NCI-H82 treated with DMSO at 0.1 percent for 48 hours (cell line): ENCODE measurements at regions not wholly inside any gene's neighbourhood (a gene's known extent, or its start where the extent isn't known, plus 50 kb on each side); places are given as distances from the start of the nearest gene placed in this dataset.
"Not testable (repeated sequence)": the region's sequence is repeated elsewhere in the genome, so short reads cannot be mapped to it uniquely, and the experiment has no call there.

Experiments used
- DNase-seq: peaks from one replicate; lab custom pipeline; 2025; ENCODE audit not compliant: unreplicated experiment; lab: John Stamatoyannopoulos, UW

DNA sequence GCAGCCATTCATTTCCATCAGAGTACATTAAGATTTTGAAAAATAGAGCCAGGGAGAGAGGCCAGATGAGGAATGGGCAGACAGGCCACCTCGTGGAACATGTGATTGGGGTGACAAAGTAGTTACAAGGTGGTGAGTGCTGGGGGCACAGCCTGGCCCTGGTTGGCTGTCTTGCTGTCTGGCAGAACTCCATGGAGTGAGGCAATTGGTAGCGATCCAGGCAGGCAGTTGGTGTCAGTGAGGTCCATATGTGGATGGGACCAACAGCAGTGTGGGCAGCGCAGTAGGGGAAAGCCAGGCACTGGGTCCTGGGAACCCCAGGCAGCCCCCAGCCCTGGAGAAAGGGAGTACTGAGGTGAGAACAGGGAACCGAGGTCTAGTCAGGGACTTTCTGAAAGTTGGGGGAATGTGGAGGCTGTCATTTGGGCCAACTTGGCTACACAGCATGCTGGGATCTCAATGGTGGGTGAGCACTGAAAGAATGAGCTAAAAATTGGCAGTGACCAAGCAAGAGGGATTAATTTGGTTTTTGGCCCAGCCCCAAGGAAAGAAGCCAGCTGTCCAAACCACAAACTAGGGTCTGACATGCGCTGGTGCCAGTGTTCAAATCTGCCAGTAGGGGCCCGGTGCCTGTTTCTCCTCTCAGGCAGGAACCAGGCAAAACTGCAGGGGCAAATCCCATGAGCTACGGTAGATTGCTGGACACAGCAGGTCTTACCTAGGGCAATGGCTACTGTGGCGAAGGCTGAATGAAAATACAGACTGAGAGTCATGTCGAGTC, 61.4 kb upstream of the E2F3 start:
- no peak for DNase-seq

DNA sequence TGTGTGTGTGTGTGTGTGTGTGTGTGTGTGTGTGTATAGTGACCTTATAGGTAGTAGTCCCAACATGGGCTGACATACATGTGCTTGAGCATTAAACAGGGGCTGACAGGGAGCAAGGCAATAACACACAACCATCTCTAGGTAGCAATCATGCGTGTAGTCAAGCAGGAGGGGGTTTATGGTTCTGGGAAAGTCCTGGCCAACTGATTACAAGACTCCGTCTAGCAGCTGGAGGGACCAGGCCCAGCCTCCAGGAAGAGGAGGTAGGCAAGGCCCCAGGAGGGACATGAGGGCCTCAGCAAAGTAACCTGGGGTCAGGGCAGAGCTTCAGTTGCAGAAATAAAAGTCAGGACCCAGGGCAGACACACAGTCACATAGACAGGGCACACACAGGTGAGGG, 60.6 kb upstream of the E2F3 start:
- DNase-seq = no peak

DNA sequence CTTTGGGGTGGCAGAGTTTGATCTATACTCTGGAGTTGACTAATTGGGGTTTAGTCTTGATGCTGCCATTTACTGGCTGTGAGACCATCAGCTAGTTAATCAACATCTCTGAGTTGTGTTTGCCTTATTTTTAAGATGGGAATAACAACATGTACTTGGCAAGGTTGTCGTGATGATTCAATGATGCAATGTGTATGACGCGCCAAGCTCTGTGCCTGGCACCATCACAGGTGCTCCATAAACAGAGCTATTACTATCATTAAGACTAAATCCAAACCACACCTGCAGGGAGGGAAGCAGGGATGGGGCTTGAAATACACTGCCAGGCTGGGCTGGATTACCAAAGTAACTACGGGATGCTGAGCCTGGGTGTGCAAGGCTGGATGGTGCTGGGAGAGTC, 60.1 kb upstream of the E2F3 start:
- no peak for DNase-seq

GRCh38 chr6:20346948-20347347, 54.7 kb upstream of the E2F3 start:
- DNase-seq = not testable (repeated sequence)

- no peak for DNase-seq
Observed at GRCh38 chr6:20348041-20348440, 53.6 kb upstream of the E2F3 start.

DNA sequence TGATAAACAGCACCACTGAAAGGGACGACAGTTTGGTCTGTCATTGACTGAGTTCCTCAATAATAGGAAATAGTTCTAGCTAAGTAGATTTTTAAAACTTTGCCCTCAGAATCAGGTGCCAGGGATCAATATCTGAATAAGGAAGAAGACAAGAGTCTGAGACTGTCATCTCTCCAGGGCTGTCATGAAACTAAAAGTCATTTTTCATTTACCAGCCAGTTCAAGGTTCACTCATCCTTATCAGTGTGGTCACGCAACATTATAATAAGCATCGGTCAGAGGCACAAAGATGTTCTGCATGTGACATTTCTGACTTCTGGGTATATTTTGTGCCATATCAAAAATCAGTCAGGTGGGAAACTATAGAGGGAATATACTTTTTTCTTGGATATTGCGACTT, 52.5 kb upstream of the E2F3 start:
- no peak for DNase-seq

DNA sequence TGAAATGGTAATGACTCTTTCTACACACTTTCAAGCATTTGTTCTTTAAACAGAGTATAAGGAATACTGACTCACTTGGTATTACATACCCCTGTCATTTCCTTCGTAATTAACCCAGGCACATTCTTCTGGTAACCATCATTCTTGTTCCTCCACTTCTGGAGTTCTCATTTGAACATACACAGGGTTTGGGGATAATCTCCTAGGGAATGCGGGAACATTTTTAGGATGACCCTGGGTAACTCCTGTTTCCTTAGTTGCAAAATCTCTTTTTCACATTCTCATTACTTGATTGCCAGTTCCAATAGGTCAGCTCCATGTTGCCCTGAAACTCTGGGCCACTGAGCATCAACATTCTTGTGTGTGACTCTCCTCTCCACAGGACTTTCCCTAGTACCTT, 51.5 kb upstream of the E2F3 start:
- no peak for DNase-seq

DNA sequence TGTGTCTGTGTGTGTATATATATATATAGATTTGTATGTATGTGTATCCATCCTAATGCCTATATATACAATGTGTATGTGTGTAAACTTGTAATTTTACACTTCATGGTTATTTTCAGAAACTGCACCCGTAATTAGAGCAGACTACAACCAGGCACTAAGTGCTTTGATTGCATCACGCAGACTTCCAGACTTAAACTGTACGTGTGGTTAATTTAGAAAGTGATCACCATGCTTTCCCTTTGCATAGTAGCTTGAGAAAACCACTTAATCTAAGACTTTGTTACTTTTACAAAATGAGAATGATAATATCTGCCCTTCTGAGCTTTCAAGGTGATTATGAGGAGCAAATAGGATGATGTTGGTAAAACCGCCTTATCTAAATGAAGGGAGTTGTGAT, 50.1 kb upstream of the E2F3 start:
- DNase-seq = no peak
